SK-N-SH treated with all-trans-retinoic acid at 6 μM for 48 hours (cell line): ENCODE measurements at regions not wholly inside any gene's neighbourhood (a gene's known extent, or its start where the extent isn't known, plus 50 kb on each side); places are given as distances from the start of the nearest gene placed in this dataset.

Experiments used
- ATAC-seq: fragments of 200-7000 bp; cut with Tn5 transposase; 3 replicates; pipeline ENCODE4 v1.9.1; 2020; ENCODE audit warnings: mild to moderate bottlenecking, moderate library complexity
- ARNTL ChIP-seq: fragments of 450-650 bp; formaldehyde crosslinking; IDR thresholded peaks from 2 replicates; pipeline ENCODE4 v1.5.0; 2020; ENCODE audit warnings: low read depth, mild to moderate bottlenecking, moderate library complexity, borderline replicate concordance
- BACH2 ChIP-seq: fragments of 250-450 bp; sonication (Bioruptor Pico); IDR thresholded peaks from 2 replicates; pipeline ENCODE4 v1.9.0; 2021; ENCODE audit warnings: mild to moderate bottlenecking, borderline replicate concordance
- CREB5 ChIP-seq: fragments of 250-450 bp; sonication (Bioruptor Pico); IDR thresholded peaks from 2 replicates; pipeline ENCODE4 v1.5.1; 2020; ENCODE audit warnings: low read depth, mild to moderate bottlenecking, moderate library complexity
- CSDC2 ChIP-seq: fragments of 250-450 bp; sonication (Bioruptor Pico); IDR thresholded peaks from 2 replicates; pipeline ENCODE4 v1.5.0; 2020; ENCODE audit warnings: mild to moderate bottlenecking, moderate library complexity
- CSRNP3 ChIP-seq: fragments of 250-450 bp; sonication (Bioruptor Pico); IDR thresholded peaks from 2 replicates; pipeline ENCODE4 v1.5.1; 2021; ENCODE audit warnings: mild to moderate bottlenecking, moderate library complexity
- ESRRG ChIP-seq: fragments of 250-450 bp; sonication (Bioruptor Pico); IDR thresholded peaks from 2 replicates; pipeline ENCODE4 v1.6.1; 2021; ENCODE audit warnings: mild to moderate bottlenecking
- GLIS3 ChIP-seq: fragments of 250-450 bp; sonication (Bioruptor Pico); IDR thresholded peaks from 2 replicates; pipeline ENCODE4 v1.5.0; 2020; ENCODE audit warnings: mild to moderate bottlenecking, moderate library complexity
- ISL1 ChIP-seq: fragments of 250-450 bp; sonication (Bioruptor Pico); IDR thresholded peaks from 2 replicates; pipeline ENCODE4 v2.1.2; 2022; ENCODE audit warnings: mild to moderate bottlenecking, moderate library complexity
- OSR1 ChIP-seq: fragments of 250-450 bp; sonication (Bioruptor Pico); IDR thresholded peaks from 2 replicates; pipeline ENCODE4 v1.8.0; 2022; ENCODE audit warnings: moderate library complexity, mild to moderate bottlenecking, inconsistent platforms
- POU6F1 ChIP-seq: fragments of 250-450 bp; sonication (Bioruptor Pico); IDR thresholded peaks from 2 replicates; pipeline ENCODE4 v1.8.0; 2021; ENCODE audit warnings: low read depth, mild to moderate bottlenecking, moderate library complexity, borderline replicate concordance
- PPARA ChIP-seq: fragments of 250-450 bp; sonication (Bioruptor Pico); IDR thresholded peaks from 2 replicates; pipeline ENCODE4 v1.5.0; 2020; ENCODE audit warnings: mild to moderate bottlenecking, borderline replicate concordance
- RARB ChIP-seq: fragments of 250-450 bp; sonication (Bioruptor Pico); IDR thresholded peaks from 2 replicates; pipeline ENCODE4 v1.8.0; 2021; ENCODE audit warnings: mild to moderate bottlenecking, moderate library complexity
- SNAI2 ChIP-seq: fragments of 250-450 bp; sonication (Bioruptor Pico); IDR thresholded peaks from 2 replicates; pipeline ENCODE4 v1.5.0; 2020; ENCODE audit warnings: mild to moderate bottlenecking, moderate library complexity
- TCF4 ChIP-seq: fragments of 250-450 bp; sonication (Bioruptor Pico); IDR thresholded peaks from 2 replicates; pipeline ENCODE4 v1.8.0; 2021; ENCODE audit warnings: mild to moderate bottlenecking, moderate library complexity, borderline replicate concordance
- TOX ChIP-seq: fragments of 250-450 bp; sonication (Bioruptor Pico); IDR thresholded peaks from 2 replicates; pipeline ENCODE4 v1.8.0; 2021; ENCODE audit warnings: mild to moderate bottlenecking, moderate library complexity, borderline replicate concordance
- TSHZ2 ChIP-seq: fragments of 250-450 bp; sonication (Bioruptor Pico); IDR thresholded peaks from 2 replicates; pipeline ENCODE4 v1.5.0; 2020; ENCODE audit warnings: mild to moderate bottlenecking, moderate library complexity
- ZC3H10 ChIP-seq: fragments of 250-450 bp; sonication (Bioruptor Pico); IDR thresholded peaks from 2 replicates; pipeline ENCODE4 v1.5.1; 2021; ENCODE audit warnings: mild to moderate bottlenecking, moderate library complexity
- ZFP3 ChIP-seq: fragments of 250-450 bp; sonication (Bioruptor Pico); IDR thresholded peaks from 2 replicates; pipeline ENCODE4 v1.5.0; 2020; ENCODE audit warnings: mild to moderate bottlenecking, moderate library complexity
- ZFP30 ChIP-seq: fragments of 450-650 bp; formaldehyde crosslinking; IDR thresholded peaks from 2 replicates; pipeline ENCODE4 v1.5.0; 2022; ENCODE audit warnings: mild to moderate bottlenecking, moderate library complexity
- ZNF565 ChIP-seq: fragments of 450-650 bp; formaldehyde crosslinking; conservative IDR thresholded peaks from 2 replicates; pipeline ENCODE4 v1.5.0; 2020; ENCODE audit warnings: low read depth, mild to moderate bottlenecking, moderate library complexity
- ZNF8 ChIP-seq: fragments of 450-650 bp; formaldehyde crosslinking; IDR thresholded peaks from 2 replicates; pipeline ENCODE4 v1.5.0; 2020; ENCODE audit warnings: mild to moderate bottlenecking, moderate library complexity
- TF ChIP-seq, protein P1 (sequence below): fragments of 250-450 bp; sonication (Bioruptor Pico); IDR thresholded peaks from 2 replicates; pipeline ENCODE4 v1.8.0; 2020; ENCODE audit warnings: mild to moderate bottlenecking, moderate library complexity, borderline replicate concordance

DNA sequence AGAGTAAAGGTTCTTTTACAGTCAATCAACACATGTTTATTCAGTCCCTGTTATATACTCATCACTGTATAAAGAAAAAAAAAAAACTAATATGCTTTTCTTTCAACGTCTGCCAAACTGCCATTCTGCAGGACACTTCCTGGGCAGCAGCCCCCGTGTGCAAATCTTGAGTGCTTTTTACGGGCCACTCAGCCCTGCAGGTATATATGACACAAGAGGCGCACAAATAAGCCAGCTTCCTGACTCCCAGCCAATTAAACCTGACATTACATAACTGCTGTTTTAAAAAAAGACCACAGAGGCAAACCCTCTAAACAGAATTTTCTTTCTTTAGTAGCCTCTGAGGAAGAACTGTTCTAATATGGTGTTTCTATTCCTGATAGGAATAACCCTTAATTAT, 263.0 kb upstream of the NEBL start (continued):
- no peak for TF ChIP-seq POU6F1 (CRISPR knock-in tag)
- no peak for TF ChIP-seq CSDC2 (CRISPR knock-in tag)
- TF ChIP-seq BACH2: no peak
- no peak for TF ChIP-seq GLIS3 (CRISPR knock-in tag)
- TF ChIP-seq ZFP3 (CRISPR knock-in tag): no peak

DNA sequence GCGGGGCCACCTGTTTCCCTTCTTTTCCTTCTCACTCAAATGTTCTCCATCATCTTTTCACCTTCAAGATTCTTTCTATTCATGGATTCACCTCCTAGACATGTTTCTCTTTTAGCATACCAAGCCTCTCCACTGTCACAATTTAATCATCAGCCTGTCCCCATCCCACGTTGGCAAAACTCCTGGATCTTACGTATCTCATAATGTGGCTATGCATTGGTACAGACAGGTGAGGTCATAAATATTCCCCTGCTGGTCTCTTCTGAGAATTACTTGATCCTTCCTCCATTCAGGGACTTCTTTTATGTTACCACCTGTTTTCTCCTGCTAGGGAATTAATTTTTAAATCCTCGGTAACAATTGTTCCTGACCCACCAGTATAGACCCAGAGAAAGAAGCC, 262.6 kb upstream of the NEBL start:
- no peak for TF ChIP-seq CSRNP3
- TF ChIP-seq TCF4 (CRISPR knock-in tag): no peak
- no peak for TF ChIP-seq OSR1 (CRISPR knock-in tag)
- no peak for TF ChIP-seq RARB
- no peak for TF ChIP-seq CSDC2 (CRISPR knock-in tag)
- TF ChIP-seq, all 23 proteins: peak for 0
- ATAC-seq: no peak

GRCh38 chr10:21158301-21158700, 261.2 kb upstream of the NEBL start:
- TF ChIP-seq ISL1 (no peak), SNAI2 (CRISPR knock-in tag) (no peak), TCF4 (CRISPR knock-in tag) (no peak), ZFP3 (CRISPR knock-in tag) (no peak), ZNF8 (CRISPR knock-in tag) (no peak)
- TF ChIP-seq, protein P1, sequence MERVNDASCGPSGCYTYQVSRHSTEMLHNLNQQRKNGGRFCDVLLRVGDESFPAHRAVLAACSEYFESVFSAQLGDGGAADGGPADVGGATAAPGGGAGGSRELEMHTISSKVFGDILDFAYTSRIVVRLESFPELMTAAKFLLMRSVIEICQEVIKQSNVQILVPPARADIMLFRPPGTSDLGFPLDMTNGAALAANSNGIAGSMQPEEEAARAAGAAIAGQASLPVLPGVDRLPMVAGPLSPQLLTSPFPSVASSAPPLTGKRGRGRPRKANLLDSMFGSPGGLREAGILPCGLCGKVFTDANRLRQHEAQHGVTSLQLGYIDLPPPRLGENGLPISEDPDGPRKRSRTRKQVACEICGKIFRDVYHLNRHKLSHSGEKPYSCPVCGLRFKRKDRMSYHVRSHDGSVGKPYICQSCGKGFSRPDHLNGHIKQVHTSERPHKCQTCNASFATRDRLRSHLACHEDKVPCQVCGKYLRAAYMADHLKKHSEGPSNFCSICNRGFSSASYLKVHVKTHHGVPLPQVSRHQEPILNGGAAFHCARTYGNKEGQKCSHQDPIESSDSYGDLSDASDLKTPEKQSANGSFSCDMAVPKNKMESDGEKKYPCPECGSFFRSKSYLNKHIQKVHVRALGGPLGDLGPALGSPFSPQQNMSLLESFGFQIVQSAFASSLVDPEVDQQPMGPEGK (CRISPR knock-in tag): no peak
- ATAC-seq: no peak

GRCh38 chr10:21157664-21158063, 260.6 kb upstream of the NEBL start:
- TF ChIP-seq ESRRG (no peak), ZC3H10 (CRISPR knock-in tag) (no peak), ZNF565 (CRISPR knock-in tag) (no peak), CSDC2 (CRISPR knock-in tag) (no peak), GLIS3 (CRISPR knock-in tag) (no peak), ISL1 (no peak), TOX (CRISPR knock-in tag) (no peak), CSRNP3 (no peak), ARNTL (CRISPR knock-in tag) (no peak), TCF4 (CRISPR knock-in tag) (no peak), ZFP3 (CRISPR knock-in tag) (no peak), ZNF8 (CRISPR knock-in tag) (no peak), BACH2 (no peak), ZFP30 (CRISPR knock-in tag) (no peak), TSHZ2 (no peak), PPARA (no peak), CREB5 (CRISPR knock-in tag) (no peak), POU6F1 (CRISPR knock-in tag) (no peak)
- ATAC-seq: no peak
